Type B pancreatic cell (in vitro differentiated cells): ENCODE measurements at regions not wholly inside any gene's neighbourhood (a gene's known extent, or its start where the extent isn't known, plus 50 kb on each side); places are given as distances from the start of the nearest gene placed in this dataset.

Source experiments
- DNase-seq: peaks from one replicate; pipeline ENCODE4 v3.0.0; 2021; ENCODE audit warnings: mixed read lengths; ENCODE audit not compliant: unreplicated experiment; ENCODE audit errors: extremely low spot score
- H3K27ac Mint-ChIP-seq: 2 replicates; pipeline ENCODE4 v1.8.0; 2021; ENCODE audit warnings: mild to moderate bottlenecking, mixed read lengths
- H3K27me3 Mint-ChIP-seq: 2 replicates; pipeline ENCODE4 v1.8.0; 2021; ENCODE audit warnings: mixed read lengths
- H3K36me3 Mint-ChIP-seq: 2 replicates; pipeline ENCODE4 v1.8.0; 2021; ENCODE audit warnings: mixed read lengths
- H3K4me1 Mint-ChIP-seq: one replicate; pipeline ENCODE4 v1.8.0; 2021; ENCODE audit warnings: mixed read lengths; ENCODE audit not compliant: unreplicated experiment
- H3K4me3 Mint-ChIP-seq: 2 replicates; pipeline ENCODE4 v1.8.0; 2021; ENCODE audit warnings: mild to moderate bottlenecking, mixed read lengths
- H3K9me3 Mint-ChIP-seq: 2 replicates; pipeline ENCODE4 v1.8.0; 2021; ENCODE audit warnings: mixed read lengths
- CTCF ChIP-seq: fragments of 200-600 bp; sonication (generic); conservative IDR thresholded peaks from 2 replicates; pipeline ENCODE4 v1.5.0; 2021; ENCODE audit warnings: antibody characterized with exemption, mild to moderate bottlenecking

- no peak for TF ChIP-seq CTCF
- no peak for DNase-seq
- H3K27ac Mint-ChIP-seq = no peak overlapping the region
- no peaks in the 10 kb centered on the region for H3K27me3 Mint-ChIP-seq
- H3K4me1 Mint-ChIP-seq = peaks cover 18% of the 10 kb centered on the region
- H3K36me3 Mint-ChIP-seq = no peaks in the 10 kb centered on the region
- H3K9me3 Mint-ChIP-seq = no peaks in the 10 kb centered on the region
- H3K4me3 Mint-ChIP-seq = no peak overlapping the region
Observed at GRCh38 chr9:17083258-17083657, 51.6 kb upstream of the CNTLN start.

DNA sequence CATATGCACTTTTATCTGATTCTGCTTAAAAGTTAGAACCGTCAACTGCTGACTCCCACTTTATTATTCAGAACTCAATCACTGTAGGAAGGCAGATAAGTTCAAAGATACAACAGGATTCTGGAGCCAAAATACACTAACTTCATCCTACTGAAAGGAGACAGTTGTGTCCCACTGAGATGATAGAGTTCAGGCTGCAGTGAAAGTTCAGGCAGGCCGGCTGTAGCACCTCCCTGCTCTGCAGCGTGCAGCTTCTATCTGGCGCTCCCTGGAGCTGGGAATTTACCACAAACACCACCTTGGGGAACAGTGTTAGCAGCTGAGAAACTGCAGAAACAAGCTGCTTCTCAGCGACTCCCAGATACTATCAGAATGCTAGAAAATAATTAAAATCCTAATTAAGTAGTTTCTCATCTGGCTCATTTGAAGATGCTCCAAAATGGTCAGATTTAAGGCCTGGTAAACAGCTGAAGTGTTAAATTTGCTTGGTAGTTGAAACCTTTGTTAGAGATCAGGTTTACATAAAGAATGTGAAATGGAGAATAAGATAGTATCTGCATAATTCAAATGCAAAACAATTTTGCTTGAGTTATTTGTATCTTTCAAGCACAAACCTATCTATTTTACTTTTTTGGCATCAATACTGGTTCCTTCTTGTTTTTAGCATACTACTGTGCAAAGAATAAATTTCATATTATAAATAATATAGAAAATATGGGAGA lies 52.3 kb upstream of the CNTLN start:
- no peak for DNase-seq
- no peak overlapping the region for H3K27ac Mint-ChIP-seq
- peak overlapping the region; percentile 12 for H3K4me3 Mint-ChIP-seq

GRCh38 chr9:17081814-17082213 lies 53.0 kb upstream of the CNTLN start:
- peak overlapping the region; percentile 9 for H3K27ac Mint-ChIP-seq

More for the DNA sequence above, 52.3 kb upstream of the CNTLN start:
- Mint-ChIP-seq H3K36me3 (no peaks in the 10 kb centered on the region), H3K9me3 (no peaks in the 10 kb centered on the region), H3K4me1 (peaks cover 18% of the 10 kb centered on the region), H3K27me3 (no peaks in the 10 kb centered on the region)
- TF ChIP-seq CTCF = no peak

GRCh38 chr9:17081351-17081750 lies 53.5 kb upstream of the CNTLN start:
- Mint-ChIP-seq H3K36me3 (no peaks in the 10 kb centered on the region), H3K27me3 (no peaks in the 10 kb centered on the region), H3K4me3 (no peak overlapping the region), H3K4me1 (peaks cover 19% of the 10 kb centered on the region), H3K9me3 (no peaks in the 10 kb centered on the region), H3K27ac (peak overlapping the region; percentile 9)
- no peak for TF ChIP-seq CTCF
- DNase-seq = no peak

More at GRCh38 chr9:17081814-17082213, 53.0 kb upstream of the CNTLN start:
- Mint-ChIP-seq H3K9me3 (no peaks in the 10 kb centered on the region), H3K36me3 (no peaks in the 10 kb centered on the region), H3K4me3 (no peak overlapping the region), H3K27me3 (no peaks in the 10 kb centered on the region), H3K4me1 (peaks cover 18% of the 10 kb centered on the region)
- DNase-seq = no peak
- no peak for TF ChIP-seq CTCF

- Mint-ChIP-seq H3K27ac (no peak overlapping the region), H3K4me1 (peaks cover 12% of the 10 kb centered on the region), H3K4me3 (no peak overlapping the region), H3K36me3 (no peaks in the 10 kb centered on the region), H3K9me3 (no peaks in the 10 kb centered on the region), H3K27me3 (no peaks in the 10 kb centered on the region)
- DNase-seq = no peak
- no peak for TF ChIP-seq CTCF
Observed at GRCh38 chr9:17075758-17076485, 58.9 kb upstream of the CNTLN start.
